ENCODE measurements at regions not wholly inside any gene's neighbourhood (a gene's known extent, or its start where the extent isn't known, plus 50 kb on each side); places are given as distances from the start of the nearest gene placed in this dataset.

DNA sequence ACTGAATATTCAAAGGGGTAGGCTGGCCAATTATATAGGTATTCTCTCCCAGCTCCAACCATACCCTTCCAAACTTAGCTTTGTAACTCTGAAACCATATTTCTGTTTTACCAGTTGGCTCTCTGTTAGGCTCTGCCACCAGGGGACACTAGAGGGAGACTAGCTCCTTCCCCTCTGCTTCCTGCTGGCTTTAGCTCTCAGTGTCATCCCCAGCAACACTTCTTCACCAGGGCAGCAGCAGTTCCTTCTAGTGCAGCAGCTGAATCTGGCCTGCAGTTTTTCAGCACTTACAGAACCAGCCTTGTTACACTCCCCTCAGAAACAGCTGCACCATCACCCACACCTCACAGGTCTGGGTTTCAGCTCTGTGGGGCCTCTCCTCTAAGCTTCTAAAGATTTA, 51.0 kb upstream of the DOCK9 start:
- no peak for TF ChIP-seq ZMAT4 (CRISPR knock-in tag; IDR thresholded peaks at IDR 0.05)
- TF ChIP-seq CTCF (IDR thresholded peaks at IDR 0.05) = peak; percentile 33
- TF ChIP-seq, protein P1, sequence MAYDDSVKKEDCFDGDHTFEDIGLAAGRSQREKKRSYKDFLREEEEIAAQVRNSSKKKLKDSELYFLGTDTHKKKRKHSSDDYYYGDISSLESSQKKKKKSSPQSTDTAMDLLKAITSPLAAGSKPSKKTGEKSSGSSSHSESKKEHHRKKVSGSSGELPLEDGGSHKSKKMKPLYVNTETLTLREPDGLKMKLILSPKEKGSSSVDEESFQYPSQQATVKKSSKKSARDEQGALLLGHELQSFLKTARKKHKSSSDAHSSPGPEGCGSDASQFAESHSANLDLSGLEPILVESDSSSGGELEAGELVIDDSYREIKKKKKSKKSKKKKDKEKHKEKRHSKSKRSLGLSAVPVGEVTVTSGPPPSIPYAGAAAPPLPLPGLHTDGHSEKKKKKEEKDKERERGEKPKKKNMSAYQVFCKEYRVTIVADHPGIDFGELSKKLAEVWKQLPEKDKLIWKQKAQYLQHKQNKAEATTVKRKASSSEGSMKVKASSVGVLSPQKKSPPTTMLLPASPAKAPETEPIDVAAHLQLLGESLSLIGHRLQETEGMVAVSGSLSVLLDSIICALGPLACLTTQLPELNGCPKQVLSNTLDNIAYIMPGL (CRISPR knock-in tag; IDR thresholded peaks at IDR 0.05) = no peak
- TF ChIP-seq JUN (CRISPR knock-in tag; IDR thresholded peaks at IDR 0.05) = no peak
- TF ChIP-seq IRF2 (CRISPR knock-in tag; IDR thresholded peaks at IDR 0.05; ENCODE audit: borderline replicate concordance, low read depth) = no peak
- TF ChIP-seq, protein P2, sequence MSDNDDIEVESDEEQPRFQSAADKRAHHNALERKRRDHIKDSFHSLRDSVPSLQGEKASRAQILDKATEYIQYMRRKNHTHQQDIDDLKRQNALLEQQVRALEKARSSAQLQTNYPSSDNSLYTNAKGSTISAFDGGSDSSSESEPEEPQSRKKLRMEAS (CRISPR knock-in tag; IDR thresholded peaks at IDR 0.05) = no peak
- TF ChIP-seq, protein P3, sequence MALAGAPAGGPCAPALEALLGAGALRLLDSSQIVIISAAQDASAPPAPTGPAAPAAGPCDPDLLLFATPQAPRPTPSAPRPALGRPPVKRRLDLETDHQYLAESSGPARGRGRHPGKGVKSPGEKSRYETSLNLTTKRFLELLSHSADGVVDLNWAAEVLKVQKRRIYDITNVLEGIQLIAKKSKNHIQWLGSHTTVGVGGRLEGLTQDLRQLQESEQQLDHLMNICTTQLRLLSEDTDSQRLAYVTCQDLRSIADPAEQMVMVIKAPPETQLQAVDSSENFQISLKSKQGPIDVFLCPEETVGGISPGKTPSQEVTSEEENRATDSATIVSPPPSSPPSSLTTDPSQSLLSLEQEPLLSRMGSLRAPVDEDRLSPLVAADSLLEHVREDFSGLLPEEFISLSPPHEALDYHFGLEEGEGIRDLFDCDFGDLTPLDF (CRISPR knock-in tag; IDR thresholded peaks at IDR 0.05) = no peak
- TF ChIP-seq NR3C1 (CRISPR knock-in tag; conservative IDR thresholded peaks at IDR 0.05; ENCODE audit: low read depth) = no peak
- TF ChIP-seq TP53 (CRISPR knock-in tag; IDR thresholded peaks at IDR 0.05) = no peak

Data from WTC11 (cell line).